ENCODE measurements at regions not wholly inside any gene's neighbourhood (a gene's known extent, or its start where the extent isn't known, plus 50 kb on each side); places are given as distances from the start of the nearest gene placed in this dataset.

DNA sequence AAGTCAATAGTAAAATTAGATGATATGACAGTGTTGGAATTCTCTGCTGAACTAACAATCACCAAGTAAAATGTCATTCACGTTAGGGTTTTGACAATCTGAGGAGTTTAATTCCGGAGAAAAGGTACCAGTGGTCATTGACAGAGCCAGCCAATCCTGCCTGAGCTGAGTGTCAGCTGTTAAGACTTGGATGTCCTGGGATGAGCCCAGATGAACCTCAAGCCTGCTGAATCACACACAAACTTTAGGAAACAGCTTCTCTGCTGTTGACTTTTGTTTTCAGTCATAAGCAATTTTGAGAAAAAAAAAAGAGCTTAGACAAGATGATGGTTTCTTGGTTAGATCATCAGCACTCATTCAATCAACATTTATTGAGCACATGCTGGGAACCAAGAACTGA lies 600.0 kb upstream of the SLC39A10 start:
- no peak for DNase-seq (ENCODE audit: low read depth in 2 of 2)

GRCh38 chr2:195055996-195056395 lies 601.0 kb upstream of the SLC39A10 start:
- no peak for DNase-seq (ENCODE audit: low read depth in 2 of 2)

GRCh38 chr2:195051401-195051800 lies 605.6 kb upstream of the SLC39A10 start:
- DNase-seq (ENCODE audit: low read depth in 2 of 2): no peak

DNA sequence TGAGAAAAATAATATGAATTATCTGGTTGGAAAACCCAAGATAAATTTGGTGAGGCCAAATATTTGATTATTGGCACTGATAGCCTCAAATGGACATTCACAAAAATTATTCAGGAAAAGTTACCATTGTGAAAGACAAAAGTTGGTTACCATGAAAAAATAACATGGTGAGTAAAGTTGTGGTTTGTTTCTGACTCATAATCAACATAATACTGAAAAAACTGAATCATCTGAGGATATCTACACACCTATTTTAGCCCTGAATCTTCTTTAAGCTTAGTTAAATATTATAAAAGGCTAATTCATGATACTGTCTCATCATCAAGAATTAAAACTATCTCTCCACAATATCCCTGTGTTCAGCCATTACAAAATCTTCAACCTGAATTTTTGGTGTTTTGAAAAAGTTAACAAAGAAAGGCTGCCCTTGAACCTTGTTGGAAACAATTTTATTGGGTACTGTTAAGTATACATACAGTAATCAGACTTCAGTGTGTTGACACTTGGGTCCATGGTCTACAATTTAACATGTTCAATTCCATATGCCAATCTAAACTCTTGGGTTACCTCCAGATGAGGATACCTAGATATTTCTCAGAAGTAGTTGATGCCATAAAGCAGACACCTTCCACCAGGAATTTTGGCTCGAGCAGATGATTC lies 607.5 kb upstream of the SLC39A10 start:
- DNase-seq (ENCODE audit: low read depth in 2 of 2): no peak

- no peak for DNase-seq (ENCODE audit: low read depth in 2 of 2)
Observed at GRCh38 chr2:195047955-195048354, 609.1 kb upstream of the SLC39A10 start.

- no peak for DNase-seq (ENCODE audit: low read depth in 2 of 2)
Observed at GRCh38 chr2:195044801-195045200, 612.2 kb upstream of the SLC39A10 start.

- DNase-seq (ENCODE audit: low read depth in 2 of 2): no peak
Observed at GRCh38 chr2:195038153-195038552, 618.9 kb upstream of the SLC39A10 start.

- no peak for DNase-seq (ENCODE audit: low read depth in 2 of 2)
Observed at GRCh38 chr2:195037045-195037444, 620.0 kb upstream of the SLC39A10 start.

GRCh38 chr2:195031411-195031810 lies 625.6 kb upstream of the SLC39A10 start:
- no peak for DNase-seq (ENCODE audit: low read depth in 2 of 2)

DNA sequence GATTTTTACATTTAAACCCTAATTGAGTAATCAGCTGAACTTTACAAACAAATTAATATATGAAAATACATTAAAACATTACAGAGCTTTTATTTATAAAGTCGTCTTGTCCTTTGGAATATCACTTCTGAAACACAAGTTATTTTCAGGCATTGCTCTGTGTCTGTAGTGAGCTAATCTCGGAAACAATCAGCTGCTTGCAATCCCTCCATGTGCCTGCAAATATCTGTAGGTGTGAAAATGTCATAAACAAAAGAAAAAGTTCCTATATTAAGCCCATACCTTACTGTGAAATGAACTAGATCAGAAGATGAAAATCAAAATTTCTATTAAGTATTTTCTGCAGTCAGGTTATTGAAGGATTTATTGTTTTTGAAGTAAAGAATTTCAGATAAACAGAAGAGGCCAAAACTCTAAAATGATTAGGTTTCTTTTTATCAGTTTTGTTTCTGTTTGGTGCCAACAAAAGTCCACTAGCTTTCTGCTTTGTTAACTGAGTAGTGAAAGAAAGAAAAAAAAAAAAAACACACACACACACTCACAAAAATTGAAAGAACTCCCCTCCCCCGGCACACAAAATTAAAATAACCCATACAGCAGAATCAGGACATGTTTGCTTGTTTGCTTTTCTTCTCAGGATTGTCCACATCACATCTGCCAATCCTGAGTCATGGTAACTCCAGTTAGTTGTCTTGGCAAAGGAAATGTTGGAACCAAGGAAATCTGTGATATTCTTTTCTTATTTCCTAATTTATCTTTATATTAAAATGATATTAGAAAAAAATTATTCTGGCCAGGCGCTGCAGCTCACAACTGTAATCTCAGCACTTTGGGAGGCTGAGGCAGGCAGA lies 627.0 kb upstream of the SLC39A10 start:
- no peak for DNase-seq (ENCODE audit: low read depth in 2 of 2)

DNA sequence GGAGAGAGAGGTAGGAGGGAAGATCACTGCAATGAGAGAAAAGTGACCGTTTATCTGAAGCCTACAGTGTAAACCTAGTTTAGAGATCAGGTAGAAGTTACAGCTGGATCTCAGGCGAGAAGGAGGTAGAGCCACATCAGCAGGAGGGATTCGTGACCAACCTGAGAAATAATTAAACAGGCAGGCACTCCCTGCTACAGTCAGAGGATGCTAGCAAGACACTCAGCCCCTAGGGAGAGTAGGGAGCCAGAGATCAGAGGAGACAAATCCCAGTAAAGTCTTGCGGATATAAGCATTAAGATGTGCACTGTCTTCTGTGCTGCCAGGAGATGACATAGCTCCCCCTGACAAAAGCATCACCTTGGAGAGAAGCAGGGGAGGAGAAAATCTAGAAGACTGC lies 629.1 kb upstream of the SLC39A10 start:
- DNase-seq (ENCODE audit: low read depth in 2 of 2): no peak

DNA sequence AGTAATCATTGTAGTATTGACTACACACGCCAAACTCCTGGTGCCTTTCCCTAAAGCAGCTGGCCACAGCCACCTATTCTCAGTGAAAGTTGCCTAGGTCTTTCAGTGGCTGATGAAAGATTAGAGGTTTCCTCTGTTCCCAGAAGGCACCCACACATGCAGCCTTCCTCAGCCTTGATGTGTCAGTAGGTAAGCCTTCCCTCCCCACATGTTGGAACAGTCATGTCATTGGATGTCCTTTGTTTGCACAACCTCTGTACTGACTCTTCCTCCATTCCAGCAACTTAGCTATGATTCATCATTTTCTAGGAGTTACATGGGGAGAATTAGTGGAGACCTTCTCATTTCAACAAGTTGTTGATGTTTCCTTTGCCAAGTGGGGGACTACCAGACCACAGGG lies 630.8 kb upstream of the SLC39A10 start:
- DNase-seq (ENCODE audit: low read depth in 2 of 2): no peak

DNA sequence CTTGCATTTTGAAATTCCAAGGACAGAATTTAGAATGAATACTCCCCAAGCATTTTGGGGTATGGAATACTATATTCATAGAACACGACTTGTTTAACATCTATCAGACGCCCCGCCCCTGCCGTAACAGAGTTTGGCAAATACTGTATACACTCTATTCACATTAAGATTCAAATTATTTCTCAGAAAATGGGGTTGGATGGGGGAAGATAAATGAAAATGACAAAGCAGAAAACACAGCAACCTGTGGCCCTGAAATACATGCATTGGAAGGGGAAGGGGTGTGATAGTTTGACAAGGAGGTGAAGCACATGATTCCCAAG lies 634.6 kb upstream of the SLC39A10 start:
- no peak for DNase-seq (ENCODE audit: low read depth in 2 of 2)

- no peak for DNase-seq (ENCODE audit: low read depth in 2 of 2)
Observed at GRCh38 chr2:195021711-195022507, 635.1 kb upstream of the SLC39A10 start.

GRCh38 chr2:195018462-195018861 lies 638.6 kb upstream of the SLC39A10 start:
- no peak for DNase-seq (ENCODE audit: low read depth in 2 of 2)

GRCh38 chr2:195017890-195018289 lies 639.1 kb upstream of the SLC39A10 start:
- no peak for DNase-seq (ENCODE audit: low read depth in 2 of 2)

GRCh38 chr2:195016841-195017240 lies 640.2 kb upstream of the SLC39A10 start:
- no peak for DNase-seq (ENCODE audit: low read depth in 2 of 2)

DNA sequence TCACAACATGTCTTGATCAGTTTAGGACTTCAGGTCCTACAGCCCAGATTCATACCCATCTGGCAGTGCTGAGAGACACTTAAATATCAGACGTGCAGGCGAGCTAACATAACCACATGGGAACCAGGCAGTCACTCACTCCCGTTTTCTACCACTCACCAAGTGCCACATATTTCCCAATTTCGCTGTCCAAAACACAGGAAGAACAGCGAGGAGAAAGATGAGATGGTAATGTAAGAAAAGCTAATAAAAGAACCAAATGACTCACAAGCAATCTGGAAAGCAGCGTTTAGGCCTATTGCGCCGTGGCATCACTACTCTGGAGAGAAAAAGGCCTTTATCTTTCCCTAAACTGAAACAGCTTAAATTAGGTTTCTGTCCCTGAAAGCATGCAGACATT lies 647.8 kb upstream of the SLC39A10 start:
- no peak for DNase-seq (ENCODE audit: low read depth in 2 of 2)

GRCh38 chr2:195006856-195007255 lies 650.2 kb upstream of the SLC39A10 start:
- DNase-seq (ENCODE audit: low read depth in 2 of 2): no peak

DNA sequence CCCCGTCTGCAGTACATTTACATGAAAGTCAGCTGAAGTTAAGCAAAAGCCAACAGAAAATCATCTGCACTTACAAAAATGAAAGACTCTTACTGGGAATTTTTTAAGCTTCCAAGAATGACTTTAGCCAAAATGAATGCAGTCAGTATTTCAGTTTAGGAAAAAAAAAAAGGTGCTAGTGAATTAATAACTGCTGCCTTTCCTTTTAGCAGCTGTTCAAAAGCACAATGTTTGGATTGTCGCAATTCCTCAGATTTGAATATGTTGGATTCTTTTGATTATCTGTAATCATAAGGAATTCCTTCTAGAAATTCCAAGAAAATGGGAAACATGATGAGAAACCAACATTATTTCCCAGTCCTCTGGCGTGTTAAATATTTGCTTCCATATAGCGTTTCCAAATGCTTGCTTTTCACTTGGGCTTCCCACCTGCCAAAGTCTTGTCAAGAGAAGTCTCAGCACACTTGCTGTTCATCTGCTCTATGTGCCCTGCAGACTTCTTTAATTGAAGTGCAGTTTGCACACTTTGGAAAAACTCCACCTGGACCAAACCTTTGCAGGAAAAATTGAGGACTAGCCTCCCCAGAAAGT lies 653.0 kb upstream of the SLC39A10 start:
- DNase-seq (ENCODE audit: low read depth in 2 of 2): no peak

- DNase-seq (ENCODE audit: low read depth in 2 of 2): no peak
Observed at GRCh38 chr2:195001924-195002323, 655.1 kb upstream of the SLC39A10 start.

DNA sequence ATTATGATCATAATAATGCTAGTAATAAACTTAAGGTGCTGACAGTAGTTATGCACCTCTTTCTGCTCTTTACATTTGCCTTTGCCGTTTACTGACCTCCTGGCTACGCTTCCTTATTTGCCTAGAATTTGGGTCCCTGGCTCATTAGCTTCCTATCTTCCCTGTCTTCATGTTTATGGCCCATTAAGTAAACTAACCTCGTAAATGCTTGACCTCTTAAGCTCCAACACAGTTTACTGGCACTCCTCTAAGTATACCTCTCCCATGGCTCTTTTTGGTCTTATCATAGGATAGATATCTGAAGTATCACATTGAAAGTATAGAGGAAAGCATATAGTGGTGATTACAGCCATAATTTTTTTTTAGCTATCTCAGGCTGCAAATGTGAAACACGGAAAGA lies 657.3 kb upstream of the SLC39A10 start:
- DNase-seq (ENCODE audit: low read depth in 2 of 2): no peak
